Stimulated activated CD8-positive, alpha-beta memory T cell treated with anti-CD3 and anti-CD28 coated beads, Interleukin-7, amount 100 ng/mL, for 1 hour (primary cell): ENCODE measurements at regions not wholly inside any gene's neighbourhood (a gene's known extent, or its start where the extent isn't known, plus 50 kb on each side); places are given as distances from the start of the nearest gene placed in this dataset.

ENCODE experiments used
- DNase-seq, 2 donors: peaks; one replicate each; pipeline ENCODE4 v3.0.0-alpha.2; 2020; ENCODE audit warnings: low read depth in 2 of 2

DNA sequence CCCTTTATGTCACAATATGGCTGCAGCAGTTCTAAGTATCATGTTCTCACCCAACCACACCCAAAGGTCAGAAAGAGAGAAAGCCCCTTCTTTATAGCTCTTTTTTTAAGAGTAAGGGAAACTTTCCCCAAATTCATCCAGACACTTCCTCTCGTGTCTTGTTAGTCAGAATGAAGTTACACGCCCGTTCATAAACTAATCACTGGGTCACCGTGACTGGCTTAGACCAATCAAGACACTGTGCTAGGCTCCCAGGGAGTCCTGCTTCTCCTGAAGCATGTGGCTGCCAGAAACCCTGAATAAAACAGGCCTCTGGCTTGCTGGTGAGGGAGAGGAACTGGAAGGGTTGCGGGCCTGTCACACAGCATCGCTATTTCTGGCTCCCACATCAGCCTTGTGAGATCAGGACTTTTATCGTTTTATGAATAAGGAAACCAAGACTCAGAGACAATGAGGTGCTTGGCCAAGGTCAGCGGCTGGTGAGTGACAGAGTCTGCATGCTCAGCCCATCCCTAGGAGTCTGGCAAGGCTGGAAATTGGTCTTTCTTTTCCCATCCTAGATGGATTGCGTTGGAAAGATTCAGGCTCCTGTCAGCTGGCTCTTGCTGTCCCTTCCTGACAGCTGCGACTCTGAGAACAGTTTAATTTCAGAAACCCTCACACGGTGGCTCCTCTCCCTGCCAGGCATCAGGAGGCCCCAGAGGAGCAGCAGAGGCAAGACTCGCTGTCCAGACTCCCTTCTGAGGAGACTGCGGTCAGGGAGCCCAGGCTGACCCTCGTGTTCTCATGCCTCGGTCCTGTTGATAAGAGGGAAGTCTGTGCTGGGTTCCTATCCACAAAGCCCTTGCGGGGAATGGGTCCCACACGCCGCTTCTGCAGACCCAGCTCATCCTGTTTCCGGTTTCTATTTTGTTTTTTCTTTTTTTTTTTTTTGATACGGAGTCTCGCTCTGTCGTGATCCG is 104.5 kb upstream of the TAF1B start:
- DNase-seq, result no peak

DNA sequence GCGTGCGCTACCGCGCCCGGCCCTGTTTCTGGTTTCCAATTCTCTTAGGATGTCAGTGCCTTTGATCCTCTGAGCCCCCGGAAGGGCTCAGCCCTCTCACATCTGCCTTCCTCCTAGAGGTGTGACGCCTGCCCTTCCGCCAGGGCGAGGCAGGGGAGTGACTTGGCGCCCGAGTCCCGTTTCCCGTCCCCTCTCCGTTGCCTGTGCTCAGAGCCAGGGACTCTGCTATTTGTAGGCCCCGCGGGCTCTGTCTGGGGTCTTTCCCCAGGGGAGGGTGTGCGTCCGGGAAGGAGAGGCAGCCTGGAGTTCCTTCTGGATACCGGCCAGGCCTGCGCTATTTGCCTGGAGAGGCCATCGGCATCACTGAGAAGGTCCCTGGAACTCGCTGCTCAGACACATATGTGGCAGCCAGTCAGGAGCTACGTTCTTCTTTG is 103.7 kb upstream of the TAF1B start:
- no peak for DNase-seq

DNA sequence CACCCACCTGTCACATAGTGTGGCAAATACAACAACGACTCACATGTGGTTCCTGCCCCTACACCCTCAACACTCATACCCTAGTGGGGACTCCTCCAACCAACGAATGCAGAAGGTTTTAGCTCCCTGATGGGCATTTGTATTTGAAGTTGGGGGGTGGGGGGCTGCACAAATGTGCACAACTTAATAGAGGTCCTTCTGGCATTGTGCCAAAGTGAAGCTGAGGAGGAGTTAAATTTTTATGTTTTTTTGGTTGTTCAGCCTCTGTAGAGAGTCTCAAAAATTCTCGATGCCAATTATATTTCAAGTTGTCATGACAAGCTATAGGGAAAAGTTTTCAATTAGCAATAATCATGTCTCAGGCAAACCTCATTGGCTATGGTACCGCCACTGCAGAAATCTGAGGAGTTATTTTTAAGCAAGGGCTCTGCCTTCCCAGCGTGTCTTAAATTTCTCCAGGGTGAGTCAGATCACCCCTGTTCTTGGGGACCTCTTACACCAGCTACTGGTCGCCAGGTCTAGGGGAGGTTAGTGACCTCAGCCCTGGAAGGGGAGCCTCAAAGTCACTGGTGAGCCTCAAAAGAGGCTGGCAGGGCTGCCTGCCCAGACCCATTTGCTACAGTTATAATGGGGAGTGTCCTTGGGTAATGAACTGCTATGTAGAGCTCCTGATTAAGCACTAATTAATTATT is 102.7 kb upstream of the TAF1B start:
- DNase-seq, result no peak

DNA sequence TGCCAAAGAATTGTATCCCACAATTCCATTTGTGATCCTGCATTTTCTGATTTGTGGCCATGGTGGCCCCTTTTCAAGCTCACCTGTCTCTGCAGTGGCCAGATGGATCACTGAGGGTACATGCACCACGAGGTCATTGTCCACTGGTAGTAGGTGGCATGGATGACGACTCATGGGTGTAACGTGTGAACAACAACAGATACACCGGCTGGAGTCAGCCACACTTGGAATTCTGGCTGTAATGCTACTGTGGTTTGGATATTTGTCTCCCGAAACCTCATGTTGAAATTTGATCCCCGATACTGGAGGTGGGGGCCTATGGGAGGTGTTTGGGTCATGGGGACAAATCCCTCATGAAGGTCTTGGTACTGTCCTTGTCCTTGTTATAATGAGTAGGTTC is 102.2 kb upstream of the TAF1B start:
- no peak for DNase-seq

DNA sequence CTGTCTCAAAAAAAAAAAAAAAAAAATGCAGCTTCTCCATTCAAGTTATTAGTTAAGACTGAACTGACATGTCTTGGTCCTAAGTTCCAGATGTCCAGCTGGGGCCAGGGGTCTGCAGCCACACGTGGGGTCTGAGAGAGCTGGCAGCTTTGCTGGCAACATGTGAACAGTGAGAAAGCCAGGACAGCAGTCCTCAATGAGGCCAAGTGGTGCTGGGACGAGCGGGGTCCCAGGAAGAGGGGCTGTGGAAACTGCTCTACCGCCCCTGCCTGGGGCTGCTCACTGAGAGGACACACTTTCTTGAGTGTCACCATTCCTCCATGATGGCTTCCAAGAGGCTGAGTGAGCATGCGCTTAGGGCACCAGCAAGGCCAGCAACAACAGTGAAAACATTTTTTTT is 100.7 kb upstream of the TAF1B start:
- DNase-seq, result no peak

DNA sequence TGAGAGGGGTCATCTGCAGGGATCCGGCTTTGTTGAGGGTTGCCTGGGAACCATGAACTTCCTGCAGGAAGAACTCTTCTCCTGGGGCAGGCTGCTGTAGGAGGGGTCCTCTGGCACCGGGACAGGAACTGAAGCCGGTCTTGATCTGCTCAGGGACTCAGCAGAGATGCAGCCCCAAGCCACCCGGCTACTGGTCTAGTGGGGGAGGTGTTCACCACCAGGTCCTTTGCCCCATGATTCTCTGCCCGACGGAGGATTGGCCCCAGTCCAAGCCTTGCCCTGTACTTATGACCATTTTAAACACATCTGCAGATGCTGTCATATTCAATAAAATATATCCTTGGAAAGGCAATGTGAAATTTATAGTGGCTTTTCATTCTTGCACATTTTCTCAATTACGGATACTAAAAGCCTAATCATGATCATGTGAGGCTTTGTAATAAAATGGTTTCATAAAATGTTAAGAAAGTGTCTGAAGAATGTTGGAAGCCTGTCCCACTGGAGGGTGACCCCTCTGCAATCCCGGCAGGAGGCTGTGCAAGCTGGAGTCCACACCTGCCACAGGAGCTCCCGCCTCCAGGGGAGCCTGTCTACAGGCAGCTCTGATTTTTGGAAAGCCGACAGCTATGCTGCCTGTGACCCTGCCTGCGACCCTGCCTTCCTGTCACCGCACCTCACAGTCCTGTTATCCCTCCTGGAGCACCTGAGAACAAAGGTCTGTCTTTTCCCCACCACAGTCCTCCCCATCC is 98.8 kb upstream of the TAF1B start:
- no peak for DNase-seq

GRCh38 chr2:9745153-9745899 is 97.9 kb upstream of the TAF1B start:
- no peak for DNase-seq

- DNase-seq, result no peak
Measured at GRCh38 chr2:9747396-9747795, 95.9 kb upstream of the TAF1B start.

DNA sequence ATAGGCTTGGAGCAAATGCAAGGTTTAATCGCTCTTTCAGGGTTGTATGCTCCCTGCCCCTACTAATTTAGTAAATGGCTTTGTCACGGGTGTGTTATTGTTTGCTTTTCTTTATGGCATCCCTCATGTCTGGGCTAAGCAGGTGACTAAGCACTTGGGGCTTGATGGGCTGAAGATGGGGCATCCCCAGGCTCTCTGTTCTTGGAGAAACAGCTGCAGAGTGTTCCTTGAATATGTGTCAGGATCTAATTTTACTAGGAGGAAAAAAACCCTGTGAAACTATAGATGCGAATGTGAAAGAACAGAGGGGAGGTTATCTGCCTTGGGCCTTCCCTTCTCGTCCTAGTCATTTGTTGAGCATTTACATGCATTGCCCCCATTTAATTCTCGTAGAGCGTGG is 94.7 kb upstream of the TAF1B start:
- DNase-seq, result no peak

DNA sequence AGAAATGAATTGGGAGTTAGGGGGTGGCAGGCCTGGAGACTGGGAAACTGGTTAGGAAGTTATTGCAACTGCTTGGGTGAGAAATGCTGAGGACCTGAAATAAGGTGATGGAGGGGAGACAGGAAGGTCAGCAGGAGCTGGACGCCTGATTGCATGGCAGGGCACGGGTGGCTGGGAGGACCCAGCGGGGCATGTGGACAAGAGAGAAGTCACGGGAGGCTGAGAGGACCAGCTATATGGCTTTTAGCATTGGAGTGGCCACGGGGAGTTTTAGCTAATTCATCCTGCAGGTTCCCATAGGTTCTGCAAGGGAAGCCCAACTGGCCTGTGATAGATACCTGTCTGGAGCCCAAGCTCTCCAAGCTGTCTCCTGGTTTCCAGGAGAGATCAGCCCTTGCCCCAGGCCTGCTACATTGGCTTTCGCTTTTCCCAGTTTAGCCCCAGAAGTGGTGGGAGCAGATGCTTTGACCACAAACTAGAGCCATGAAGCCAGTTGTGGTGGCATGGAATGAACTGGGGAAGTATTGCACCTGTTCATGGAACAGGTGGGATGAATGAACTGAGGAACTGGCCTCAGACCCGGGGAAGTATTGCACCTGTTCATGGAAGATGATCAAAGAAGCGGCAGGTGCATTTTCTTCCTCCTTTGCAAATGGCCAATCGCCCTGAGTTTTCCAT is 93.6 kb upstream of the TAF1B start:
- no peak for DNase-seq

- DNase-seq, result no peak
Measured at GRCh38 chr2:9750224-9751215, 92.8 kb upstream of the TAF1B start.

DNA sequence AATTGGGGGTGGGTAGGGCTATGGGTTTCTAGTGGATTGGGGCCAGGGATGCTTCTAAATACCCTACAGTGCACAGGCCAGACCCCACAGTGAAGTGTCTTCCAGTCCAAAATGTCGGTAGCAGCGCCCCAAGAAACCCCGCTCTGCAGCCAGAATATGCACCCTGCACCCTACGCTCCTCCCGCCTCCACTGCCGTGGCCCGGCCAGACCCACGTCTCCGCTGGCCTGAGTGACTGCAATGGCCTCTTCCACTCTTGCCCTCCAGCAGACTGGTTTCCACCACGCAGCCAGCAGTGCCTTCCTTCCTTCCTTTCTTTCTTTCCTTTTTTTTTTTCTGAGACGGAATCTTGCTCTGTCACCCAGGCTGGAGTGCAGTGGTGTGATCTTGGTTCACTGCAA is 91.4 kb upstream of the TAF1B start:
- DNase-seq, result no peak

DNA sequence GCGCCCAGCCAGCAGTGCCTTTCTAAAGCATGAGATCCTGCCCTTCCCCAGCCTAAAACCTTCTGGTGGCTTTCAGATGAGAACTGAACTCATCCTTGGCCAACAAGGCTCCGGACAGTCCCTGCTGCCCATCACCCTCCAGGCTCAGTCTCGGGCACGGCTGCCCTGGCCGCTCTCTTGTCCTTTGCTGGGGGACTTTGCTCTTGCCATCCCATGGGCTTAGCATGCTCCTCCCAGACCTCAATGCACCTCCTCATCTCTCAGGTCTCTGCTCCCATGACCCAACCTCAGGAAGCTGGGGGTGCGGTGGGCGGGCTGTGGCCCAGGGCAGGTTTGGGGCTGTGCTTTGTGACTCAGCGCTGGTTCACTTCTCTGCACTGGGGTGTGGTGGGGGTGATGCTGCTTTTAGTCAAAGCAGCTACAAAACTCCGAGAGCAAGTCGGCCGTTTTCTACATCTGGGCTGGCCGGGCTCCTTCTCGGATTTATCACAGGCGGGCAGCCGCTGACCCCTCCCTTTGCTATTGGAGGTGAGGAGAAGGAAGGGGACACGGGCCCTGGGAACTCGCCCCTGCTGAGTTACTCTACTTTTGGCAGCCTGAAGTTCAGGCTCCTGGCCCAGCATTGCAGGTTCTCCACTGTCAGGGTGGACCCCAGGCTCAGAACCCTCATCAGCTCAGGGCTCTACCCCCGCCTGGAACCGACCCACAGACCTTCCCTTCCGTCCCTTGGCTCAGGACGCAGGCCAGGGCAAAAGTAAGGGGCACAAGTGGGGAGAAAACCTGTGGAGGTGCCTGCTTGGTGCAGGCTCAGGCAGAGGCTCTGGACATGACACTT is 90.6 kb upstream of the TAF1B start:
- DNase-seq, result peak; percentile 50 to 56

GRCh38 chr2:9753276-9753600 is 90.0 kb upstream of the TAF1B start:
- no peak for DNase-seq

DNA sequence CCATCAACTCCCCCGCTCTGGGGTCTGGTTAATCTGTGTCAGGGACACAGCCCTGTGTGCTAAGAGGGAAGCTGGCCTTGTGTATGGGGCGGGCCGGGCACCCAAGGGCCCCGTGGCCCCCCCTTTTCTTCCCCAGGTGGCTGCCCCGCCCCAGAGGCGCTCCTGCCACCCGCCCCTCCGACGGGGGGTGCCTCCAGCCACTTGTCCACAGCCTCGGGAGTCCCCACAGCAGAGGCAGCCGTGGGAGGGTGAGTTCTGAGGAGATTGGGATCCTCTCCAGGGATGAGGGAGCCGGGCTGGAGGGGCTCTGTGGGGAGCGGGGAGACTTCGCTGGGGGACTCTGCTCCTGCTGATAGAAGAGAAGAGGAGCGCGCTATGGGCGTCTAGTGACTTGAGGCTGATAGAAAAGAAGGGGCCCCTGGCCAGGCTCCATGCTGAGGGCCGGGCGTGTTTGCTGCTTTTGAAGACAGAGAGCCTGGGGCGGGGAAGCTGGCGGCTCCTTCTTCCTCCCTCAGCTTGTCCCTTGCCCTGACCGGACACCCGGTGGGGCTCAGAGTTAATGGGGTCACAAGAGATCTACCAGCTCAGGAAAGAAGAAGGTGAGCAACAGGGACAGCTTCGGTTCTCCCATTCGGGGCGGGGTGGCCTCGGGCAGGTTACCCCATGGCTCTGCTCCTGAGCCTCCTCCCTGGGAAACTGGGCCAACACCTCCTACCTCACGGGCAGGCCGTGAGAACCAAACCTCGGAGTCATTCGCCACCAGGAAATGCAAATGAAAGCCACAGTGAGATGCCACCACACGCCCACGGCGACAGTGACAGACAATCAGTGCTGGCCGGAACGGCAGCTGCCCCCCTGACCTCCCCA is 89.4 kb upstream of the TAF1B start:
- DNase-seq, result no peak

DNA sequence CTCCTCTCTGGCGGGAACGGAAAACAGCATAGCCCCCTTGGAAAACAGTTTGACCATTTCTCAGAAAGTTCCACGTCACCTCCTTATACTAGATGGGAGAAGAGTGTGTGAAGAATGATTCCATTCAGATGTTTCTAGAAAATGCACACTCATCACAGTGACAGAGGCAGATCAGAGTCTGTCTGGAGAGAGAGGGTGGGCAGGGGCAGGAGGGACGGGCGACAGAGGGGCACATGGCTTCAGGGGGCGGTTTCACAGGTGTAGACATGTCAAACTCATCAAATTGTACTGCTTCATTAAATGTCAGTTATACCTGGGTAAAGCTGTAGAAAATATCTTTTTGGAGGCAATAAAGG is 88.8 kb upstream of the TAF1B start:
- DNase-seq, result no peak

GRCh38 chr2:9755008-9755407 is 88.3 kb upstream of the TAF1B start:
- DNase-seq, result no peak

DNA sequence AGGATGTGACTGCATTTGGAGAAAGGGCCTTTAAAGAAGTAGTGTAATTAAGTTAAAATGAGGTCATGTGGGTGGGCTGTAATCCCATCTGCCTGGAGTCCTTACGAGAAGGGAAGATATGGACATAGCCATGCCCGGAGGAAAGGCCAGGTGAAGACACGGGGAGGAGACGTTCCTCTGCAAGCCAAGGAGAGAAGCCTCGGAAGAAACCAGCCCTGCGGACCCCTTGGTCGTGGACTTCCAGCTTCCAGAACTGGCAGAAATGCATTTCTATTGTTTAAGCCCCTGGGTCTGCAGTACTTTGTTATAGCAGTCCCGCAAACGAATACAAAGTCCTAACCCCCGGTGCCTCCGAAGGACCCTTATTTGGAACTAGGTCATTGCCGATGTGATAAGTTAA is 87.6 kb upstream of the TAF1B start:
- DNase-seq, result no peak
